WTC11 (cell line): ENCODE measurements at regions not wholly inside any gene's neighbourhood (a gene's known extent, or its start where the extent isn't known, plus 50 kb on each side); places are given as distances from the start of the nearest gene placed in this dataset.

Source experiments
- ATAC-seq: fragments of 200-7000 bp; cut with Tn5 transposase; 2 replicates; pipeline ENCODE4 v1.10.0; 2021; ENCODE audit warnings: mild to moderate bottlenecking, moderate library complexity
- CTCF ChIA-PET: fragments of 300-600 bp; sonication (Branson Sonifier 250); formaldehyde crosslinking; loops from one replicate; lab custom pipeline; 2021; ENCODE audit warnings: antibody characterized with exemption; lab: Charles Lee
- POLR2A ChIA-PET: fragments of 350-600 bp; sonication (Branson Sonifier 250); formaldehyde crosslinking; loops from one replicate; lab custom pipeline; 2021; ENCODE audit warnings: antibody characterized with exemption; lab: Charles Lee
- DNase-seq: peaks from one replicate; pipeline ENCODE4 v3.0.0; 2021; ENCODE audit warnings: low spot score
- H3K27ac Mint-ChIP-seq: 2 replicates; pipeline ENCODE4 v1.8.0; 2021; ENCODE audit warnings: mixed read lengths
- H3K27me3 Mint-ChIP-seq: 2 replicates; pipeline ENCODE4 v1.8.0; 2021; ENCODE audit warnings: low read depth, mild to moderate bottlenecking, moderate library complexity, mixed read lengths
- H3K36me3 Mint-ChIP-seq: 2 replicates; pipeline ENCODE4 v1.8.0; 2021; ENCODE audit warnings: mixed read lengths
- H3K4me1 Mint-ChIP-seq: 2 replicates; pipeline ENCODE4 v1.8.0; 2022; ENCODE audit warnings: mixed read lengths
- H3K4me3 Mint-ChIP-seq: 2 replicates; pipeline ENCODE4 v1.8.0; 2021; ENCODE audit warnings: mild to moderate bottlenecking, moderate library complexity, mixed read lengths
- H3K9me3 Mint-ChIP-seq: 2 replicates; pipeline ENCODE4 v1.8.0; 2021; ENCODE audit warnings: mixed read lengths
- ATF3 ChIP-seq: sonication (generic); formaldehyde crosslinking; conservative IDR thresholded peaks from 2 replicates; pipeline ENCODE4 v1.8.1; 2022; ENCODE audit warnings: mild to moderate bottlenecking, missing genetic modification reagents
- CDX4 ChIP-seq: fragments of 250-450 bp; sonication (Bioruptor Pico); IDR thresholded peaks from 2 replicates; pipeline ENCODE4 v1.9.0; 2021; ENCODE audit warnings: moderate library complexity, mild to moderate bottlenecking, inconsistent platforms, borderline replicate concordance
- CTCF ChIP-seq: fragments of 200-600 bp; IDR thresholded peaks from 2 replicates; pipeline ENCODE4 v1.8.0; 2022; ENCODE audit warnings: antibody characterized with exemption
- E2F1 ChIP-seq: sonication (generic); formaldehyde crosslinking; IDR thresholded peaks from 2 replicates; pipeline ENCODE4 v1.8.0; 2022; ENCODE audit warnings: mild to moderate bottlenecking, missing genetic modification reagents
- ELF4 ChIP-seq: sonication (generic); formaldehyde crosslinking; IDR thresholded peaks from 2 replicates; pipeline ENCODE4 v1.8.1; 2022; ENCODE audit warnings: low read depth, mild to moderate bottlenecking, moderate library complexity, missing genetic modification reagents
- ERG ChIP-seq: fragments of 250-450 bp; sonication (Bioruptor Pico); IDR thresholded peaks from 2 replicates; pipeline ENCODE4 v1.8.0; 2021; ENCODE audit warnings: mild to moderate bottlenecking
- ETV6 ChIP-seq: sonication (generic); formaldehyde crosslinking; IDR thresholded peaks from 2 replicates; pipeline ENCODE4 v1.8.1; 2022; ENCODE audit warnings: mild to moderate bottlenecking, missing genetic modification reagents
- FOXK1 ChIP-seq: sonication (generic); formaldehyde crosslinking; IDR thresholded peaks from 2 replicates; pipeline ENCODE4 v1.8.0; 2022; ENCODE audit warnings: mild to moderate bottlenecking, moderate library complexity, missing genetic modification reagents
- FOXP1 ChIP-seq: sonication (generic); formaldehyde crosslinking; IDR thresholded peaks from 2 replicates; pipeline ENCODE4 v1.8.0; 2022; ENCODE audit warnings: missing genetic modification reagents, mild to moderate bottlenecking, moderate library complexity, borderline replicate concordance
- GABPB1 ChIP-seq: sonication (generic); formaldehyde crosslinking; IDR thresholded peaks from 2 replicates; pipeline ENCODE4 v1.8.1; 2023; ENCODE audit warnings: mild to moderate bottlenecking, missing genetic modification reagents
- GRHL2 ChIP-seq: fragments of 250-450 bp; sonication (Bioruptor Pico); IDR thresholded peaks from 2 replicates; pipeline ENCODE4 v1.8.0; 2022; ENCODE audit warnings: mild to moderate bottlenecking, moderate library complexity; ENCODE audit not compliant: insufficient replicate concordance, severe bottlenecking
- IRF2 ChIP-seq: sonication (generic); formaldehyde crosslinking; IDR thresholded peaks from 2 replicates; pipeline ENCODE4 v1.8.0; 2022; ENCODE audit warnings: low read depth, missing genetic modification reagents, borderline replicate concordance
- KAT7 ChIP-seq: sonication (generic); formaldehyde crosslinking; IDR thresholded peaks from 2 replicates; pipeline ENCODE4 v1.8.1; 2023; ENCODE audit warnings: missing genetic modification reagents, mild to moderate bottlenecking, borderline replicate concordance
- MXD4 ChIP-seq: fragments of 250-450 bp; sonication (Bioruptor Pico); IDR thresholded peaks from 2 replicates; pipeline ENCODE4 v1.8.0; 2021; ENCODE audit warnings: mild to moderate bottlenecking, moderate library complexity, borderline replicate concordance
- NR1H2 ChIP-seq: sonication (generic); formaldehyde crosslinking; IDR thresholded peaks from 2 replicates; pipeline ENCODE4 v1.9.0; 2021; ENCODE audit warnings: mild to moderate bottlenecking, moderate library complexity, missing genetic modification reagents
- NR2C2 ChIP-seq: sonication (generic); formaldehyde crosslinking; IDR thresholded peaks from 2 replicates; pipeline ENCODE4 v1.8.0; 2022; ENCODE audit warnings: mild to moderate bottlenecking, missing genetic modification reagents
- NR3C1 ChIP-seq: sonication (generic); formaldehyde crosslinking; conservative IDR thresholded peaks from 2 replicates; pipeline ENCODE4 v1.8.1; 2023; ENCODE audit warnings: low read depth, mild to moderate bottlenecking, missing genetic modification reagents
- OVOL2 ChIP-seq: fragments of 250-450 bp; sonication (Bioruptor Pico); IDR thresholded peaks from 2 replicates; pipeline ENCODE4 v1.9.0; 2021; ENCODE audit warnings: mild to moderate bottlenecking, borderline replicate concordance
- PRDM15 ChIP-seq: sonication (generic); formaldehyde crosslinking; IDR thresholded peaks from 2 replicates; pipeline ENCODE4 v1.8.0; 2022; ENCODE audit warnings: missing genetic modification reagents
- TP53 ChIP-seq: sonication (generic); formaldehyde crosslinking; IDR thresholded peaks from 2 replicates; pipeline ENCODE4 v1.8.1; 2023; ENCODE audit warnings: mild to moderate bottlenecking, missing genetic modification reagents
- USF1 ChIP-seq: sonication (generic); formaldehyde crosslinking; IDR thresholded peaks from 2 replicates; pipeline ENCODE4 v1.8.0; 2022; ENCODE audit warnings: mild to moderate bottlenecking, missing genetic modification reagents
- ZBTB43 ChIP-seq: sonication (generic); formaldehyde crosslinking; IDR thresholded peaks from 2 replicates; pipeline ENCODE4 v1.8.1; 2023; ENCODE audit warnings: mild to moderate bottlenecking, missing genetic modification reagents
- ZNF138 ChIP-seq: sonication (generic); formaldehyde crosslinking; conservative IDR thresholded peaks from 2 replicates; pipeline ENCODE4 v1.8.1; 2022; ENCODE audit warnings: mild to moderate bottlenecking, moderate library complexity, missing genetic modification reagents
- ZNF317 ChIP-seq: sonication (generic); formaldehyde crosslinking; IDR thresholded peaks from 2 replicates; pipeline ENCODE4 v1.8.1; 2023; ENCODE audit warnings: low read depth, mild to moderate bottlenecking, moderate library complexity, missing genetic modification reagents, borderline replicate concordance
- ZNF416 ChIP-seq: fragments of 250-450 bp; sonication (Bioruptor Pico); IDR thresholded peaks from 2 replicates; pipeline ENCODE4 v1.9.0; 2021; ENCODE audit warnings: mild to moderate bottlenecking, inconsistent platforms

GRCh38 chr9:103999375-104000062 is 94.6 kb upstream of the SMC2 start (continued):
- TF ChIP-seq TP53 (CRISPR knock-in tag) (no peak), NR3C1 (CRISPR knock-in tag) (no peak), ZBTB43 (no peak), CDX4 (no peak), OVOL2 (CRISPR knock-in tag) (no peak), GRHL2 (CRISPR knock-in tag) (no peak), ZNF138 (CRISPR knock-in tag) (no peak), FOXK1 (no peak)
- TF ChIP-seq, all 79 proteins: peak for 0

- ChIA-PET POLR2A (no interaction called here), CTCF (no interaction called here)
- Mint-ChIP-seq H3K4me1 (no peaks in the 10 kb centered on the region), H3K27ac (no peak overlapping the region), H3K4me3 (no peak overlapping the region), H3K9me3 (no peaks in the 10 kb centered on the region), H3K27me3 (no peaks in the 10 kb centered on the region; the same call in 1 of the 2 replicates), H3K36me3 (no peaks in the 10 kb centered on the region)
- DNase-seq, result no peak
- no peak for ATAC-seq
- no peak for TF ChIP-seq ELF4 (CRISPR knock-in tag)
- no peak for TF ChIP-seq CTCF
- TF ChIP-seq FOXP1 (CRISPR knock-in tag), result no peak
- no peak for TF ChIP-seq USF1 (CRISPR knock-in tag)
- no peak for TF ChIP-seq IRF2 (CRISPR knock-in tag)
- no peak for TF ChIP-seq PRDM15
- no peak for TF ChIP-seq KAT7 (CRISPR knock-in tag)
- TF ChIP-seq NR1H2, result no peak
- no peak for TF ChIP-seq ATF3 (CRISPR knock-in tag)
- no peak for TF ChIP-seq MXD4 (CRISPR knock-in tag)
- TF ChIP-seq ERG (CRISPR knock-in tag), result no peak
- no peak for TF ChIP-seq ZNF317
- TF ChIP-seq GABPB1 (CRISPR knock-in tag), result no peak
- TF ChIP-seq ETV6, result no peak
- no peak for TF ChIP-seq NR2C2
- TF ChIP-seq E2F1 (CRISPR knock-in tag), result no peak
- no peak for TF ChIP-seq ZNF416 (CRISPR knock-in tag)
- TF ChIP-seq, all 79 proteins: peak for 0
These were observed 84.3 kb upstream of the SMC2 start for GRCh38 chr9:104009826-104010225.
